HG02852 (cell line): ENCODE measurements at regions not wholly inside any gene's neighbourhood (a gene's known extent, or its start where the extent isn't known, plus 50 kb on each side); places are given as distances from the start of the nearest gene placed in this dataset.

Experiments used
- ATAC-seq: cut with Tn5 transposase; IDR thresholded peaks from one replicate; pipeline ENCODE4 v1.9.1; 2021; ENCODE audit warnings: mild to moderate bottlenecking, moderate library complexity; ENCODE audit not compliant: unreplicated experiment

DNA sequence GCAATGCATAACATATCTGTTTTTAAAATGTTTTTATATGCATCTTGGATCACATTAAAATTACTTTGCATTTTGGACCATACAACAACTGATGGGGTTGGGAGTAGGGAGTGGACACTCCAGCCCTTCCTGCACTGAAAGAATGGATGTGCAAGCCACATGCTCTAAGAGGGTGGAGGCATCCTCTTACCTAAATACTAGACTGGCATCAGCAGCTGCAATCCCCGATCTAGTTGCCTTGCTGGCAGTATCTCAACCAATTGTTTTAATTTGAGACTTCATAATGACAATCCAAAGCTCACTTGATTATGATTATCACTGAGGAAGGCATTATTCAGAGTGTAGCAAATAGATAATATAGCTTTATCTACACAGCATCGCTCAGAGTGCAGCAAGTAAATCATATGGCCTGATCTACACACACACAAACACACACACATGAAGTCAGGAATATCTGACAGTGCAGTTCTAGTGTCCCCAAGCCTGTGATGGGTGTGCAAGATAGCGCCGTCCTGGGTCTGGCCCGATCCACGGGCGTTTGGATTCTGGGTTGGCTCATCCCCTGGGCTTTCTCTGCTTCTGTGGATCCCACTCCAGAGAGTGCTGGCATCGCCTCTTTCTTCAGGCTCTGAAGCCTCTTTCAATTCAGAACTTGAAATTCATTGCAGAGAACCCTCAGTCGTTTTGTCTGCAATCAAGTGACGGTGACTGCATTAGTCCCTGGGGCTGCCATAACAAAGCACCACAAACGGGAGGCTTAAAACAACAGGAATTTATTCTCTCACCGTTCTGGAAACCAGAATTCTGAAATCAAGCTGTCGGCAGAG lies 181.3 kb downstream of the ETS2 start:
- ATAC-seq = no peak

DNA sequence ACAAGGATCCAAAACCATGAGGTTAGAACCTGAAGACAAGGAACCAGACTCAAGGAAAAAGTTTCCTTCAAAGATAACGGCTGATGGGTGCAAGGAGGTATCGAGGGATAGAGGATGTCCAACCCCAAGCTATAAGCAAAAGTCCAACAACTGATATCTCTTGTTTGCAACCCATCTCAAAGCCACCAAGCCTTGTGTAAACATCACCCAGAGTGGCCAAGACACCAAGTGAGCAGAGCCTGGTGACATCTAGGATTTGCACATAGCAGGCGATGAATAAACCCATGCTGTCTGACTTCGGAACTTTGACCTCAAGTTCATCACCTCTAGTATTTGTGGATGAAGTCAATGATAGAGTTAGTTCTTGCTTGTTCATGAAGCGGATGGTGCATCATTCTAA lies 180.7 kb downstream of the ETS2 start:
- no peak for ATAC-seq

DNA sequence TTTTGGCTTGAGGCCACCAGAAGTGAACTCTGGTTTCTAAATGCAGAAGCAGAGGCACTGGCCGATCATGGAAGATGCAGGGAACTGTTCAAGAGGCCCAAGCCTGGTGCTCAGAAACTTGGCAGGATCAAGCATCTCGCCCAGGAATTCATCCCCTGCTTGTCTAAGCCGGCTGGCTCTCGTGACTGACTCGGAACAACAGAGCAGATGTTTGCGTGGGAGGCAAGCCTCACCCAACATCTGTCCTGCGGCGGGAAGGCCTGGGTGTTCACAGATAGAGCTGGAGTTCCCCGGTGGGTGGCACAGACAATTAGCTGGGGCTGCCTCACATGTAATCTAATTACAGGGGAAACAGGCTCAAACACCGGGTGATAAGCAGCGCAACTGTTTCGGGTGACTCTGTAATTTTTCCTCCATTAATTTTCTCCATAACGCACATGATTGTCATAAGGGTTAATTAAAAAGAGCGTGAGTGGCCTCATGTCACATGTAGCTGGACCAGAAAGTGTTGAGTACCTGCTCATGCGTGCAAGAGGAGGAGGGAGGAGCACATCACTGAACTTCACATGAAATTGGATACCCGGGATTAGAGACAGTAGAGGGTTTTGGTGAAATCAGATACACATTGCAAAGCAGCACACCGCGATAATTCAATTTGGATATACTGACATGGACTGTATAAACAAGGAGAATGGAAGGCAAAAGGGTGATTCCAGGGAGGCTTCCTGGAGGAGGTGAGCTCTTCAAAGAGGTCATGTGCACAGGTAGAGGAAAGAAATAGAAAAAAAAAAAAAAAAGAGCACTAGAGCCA lies 180.0 kb downstream of the ETS2 start:
- ATAC-seq = peak; percentile 60

- no peak for ATAC-seq
Measured at GRCh38 chr21:38984982-38985567, 179.3 kb downstream of the ETS2 start.

GRCh38 chr21:38984568-38984967 lies 178.8 kb downstream of the ETS2 start:
- ATAC-seq = no peak

DNA sequence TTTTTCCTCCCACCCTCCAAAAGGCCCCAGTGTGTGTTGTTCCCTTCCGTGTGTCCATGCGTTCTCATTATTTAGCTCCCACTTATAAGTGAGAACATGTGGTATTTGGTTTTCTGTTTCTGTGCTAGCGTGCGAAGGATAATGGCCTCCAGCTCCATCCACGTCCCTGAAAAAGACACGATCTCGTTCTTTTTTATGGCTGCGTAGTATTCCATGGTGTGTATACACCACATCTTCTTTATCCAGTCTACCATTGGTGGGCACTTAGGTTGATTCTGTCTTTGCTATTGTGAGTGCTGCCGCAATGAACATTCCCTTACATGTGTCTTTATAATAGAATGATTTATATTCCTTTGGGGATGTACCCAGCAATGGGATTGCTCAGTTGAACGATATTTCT lies 177.8 kb downstream of the ETS2 start:
- no peak for ATAC-seq

DNA sequence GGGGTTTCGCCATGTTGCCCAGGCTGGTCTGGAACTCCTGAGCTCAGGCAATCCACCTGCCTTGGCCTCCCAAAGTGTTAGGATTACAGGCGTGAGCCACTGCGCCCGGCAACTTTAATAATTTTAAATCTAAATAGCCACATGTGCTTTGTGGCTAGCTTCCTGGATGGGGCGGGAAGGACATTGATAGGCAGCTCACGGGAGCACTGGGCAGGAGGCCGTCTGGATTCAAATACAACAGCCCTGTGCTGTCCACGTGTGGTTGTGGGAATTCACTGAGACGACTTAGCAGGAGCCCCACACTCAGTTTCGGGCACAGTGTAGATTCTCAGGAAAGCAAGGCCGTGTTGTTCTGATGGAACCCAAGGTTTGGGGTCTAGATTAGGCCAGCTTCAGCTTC lies 177.1 kb downstream of the ETS2 start:
- no peak for ATAC-seq

- no peak for ATAC-seq
Measured at GRCh38 chr21:38982096-38982495, 176.4 kb downstream of the ETS2 start.

DNA sequence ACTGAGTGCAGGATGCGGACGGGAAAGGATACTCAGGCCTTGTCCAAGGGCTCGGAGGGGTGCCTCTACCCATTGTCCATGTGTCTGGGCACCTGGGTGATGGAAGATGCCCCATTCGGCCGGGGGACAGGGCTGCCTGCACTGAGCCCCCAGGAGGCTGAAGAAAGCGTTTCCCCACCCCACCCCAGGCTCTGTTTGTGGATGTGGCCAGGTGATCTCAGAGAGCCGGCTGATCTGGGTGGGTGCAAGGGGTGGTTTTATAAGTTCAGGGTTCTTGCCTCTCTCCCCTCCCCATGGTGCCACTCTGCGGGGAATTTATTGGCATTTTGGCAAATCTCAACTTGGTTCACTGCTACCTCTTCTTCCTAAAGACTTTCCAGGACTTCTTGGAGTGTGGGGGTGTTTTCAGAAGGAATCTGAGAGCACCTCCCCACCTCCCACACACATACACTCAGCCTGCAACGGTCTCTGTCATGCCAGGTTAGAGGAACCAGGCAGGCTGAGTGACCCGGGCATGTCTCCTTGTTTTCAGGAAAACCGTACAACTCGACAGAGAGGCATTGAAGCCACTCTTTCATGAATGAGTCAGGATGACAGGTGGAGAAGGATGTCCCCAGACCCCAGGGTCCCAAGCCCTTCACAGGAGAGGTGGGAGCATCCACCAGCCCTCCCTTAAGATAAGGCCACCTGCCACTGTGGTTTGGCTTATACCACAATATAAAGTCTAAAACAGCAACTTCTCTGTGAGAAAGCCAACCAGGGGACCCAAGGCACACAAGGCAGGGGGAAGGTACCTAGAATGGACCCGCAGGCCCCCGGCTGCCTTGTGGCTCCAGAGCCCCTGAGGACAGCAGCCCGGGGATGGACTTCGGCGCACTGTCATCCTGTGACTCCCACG lies 174.9 kb downstream of the ETS2 start:
- no peak for ATAC-seq

DNA sequence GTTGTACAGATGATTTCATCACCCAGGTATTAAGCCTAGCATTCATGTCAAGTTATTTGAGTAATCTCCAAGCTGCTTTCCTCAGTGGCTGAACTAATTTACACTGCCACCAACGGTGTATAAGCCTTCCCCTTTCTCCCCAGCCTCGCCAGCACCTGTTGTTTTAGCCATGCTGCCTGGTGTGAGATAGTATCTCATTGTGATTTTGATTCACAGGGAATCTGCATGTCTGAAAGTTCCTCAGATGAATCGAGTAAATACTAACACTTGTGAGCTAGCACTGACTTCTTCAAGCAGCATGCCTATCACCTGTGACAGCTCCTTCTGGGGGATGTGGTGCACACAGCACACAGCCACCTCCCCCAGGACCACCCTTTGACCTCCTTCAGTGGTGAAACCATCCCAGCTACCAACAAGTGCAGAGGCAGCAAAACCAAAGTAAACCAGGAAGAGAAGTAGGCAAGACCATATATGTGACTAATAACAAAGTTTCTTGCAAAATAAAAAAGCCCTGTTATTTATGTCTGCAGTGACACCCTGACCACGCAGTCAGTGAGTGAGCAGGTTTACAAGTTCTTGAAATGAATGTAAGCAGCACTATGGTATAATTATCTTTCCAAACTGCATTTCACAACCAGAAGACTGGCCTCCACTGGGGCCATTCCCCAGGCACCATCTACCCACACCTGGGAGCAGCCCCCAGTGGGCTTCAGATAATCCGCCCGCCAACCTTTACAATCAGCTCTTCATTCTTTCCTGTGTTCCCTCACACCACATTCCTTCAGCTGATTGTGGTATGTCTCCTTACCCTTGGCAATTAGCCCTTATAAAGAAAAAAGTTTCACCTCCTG lies 173.8 kb downstream of the ETS2 start:
- ATAC-seq = peak; percentile 75

DNA sequence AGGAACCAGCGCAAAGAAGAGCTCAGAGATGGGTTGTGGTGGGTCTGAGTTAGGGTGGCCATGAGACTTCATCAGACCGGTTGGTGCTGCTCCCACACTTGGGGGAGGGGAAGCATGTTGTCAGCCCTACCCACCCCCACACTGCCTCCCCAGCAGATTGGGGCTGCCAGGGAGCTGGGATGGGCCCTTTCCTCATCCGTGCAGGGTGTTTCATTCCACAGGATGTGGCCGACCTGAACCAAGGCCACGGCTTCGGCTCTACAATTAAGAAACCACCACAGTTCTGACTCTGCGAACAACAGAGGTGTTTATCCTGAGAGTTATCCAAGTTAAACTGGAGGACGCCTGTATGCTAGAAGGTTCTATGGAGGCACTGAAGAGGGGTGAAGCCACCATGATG lies 171.2 kb downstream of the ETS2 start:
- ATAC-seq = no peak

GRCh38 chr21:38973552-38973951 lies 167.8 kb downstream of the ETS2 start:
- ATAC-seq = no peak

- no peak for ATAC-seq
Measured at GRCh38 chr21:38972078-38972477, 166.3 kb downstream of the ETS2 start.

- ATAC-seq = no peak
Measured at GRCh38 chr21:38970765-38971164, 165.0 kb downstream of the ETS2 start.

DNA sequence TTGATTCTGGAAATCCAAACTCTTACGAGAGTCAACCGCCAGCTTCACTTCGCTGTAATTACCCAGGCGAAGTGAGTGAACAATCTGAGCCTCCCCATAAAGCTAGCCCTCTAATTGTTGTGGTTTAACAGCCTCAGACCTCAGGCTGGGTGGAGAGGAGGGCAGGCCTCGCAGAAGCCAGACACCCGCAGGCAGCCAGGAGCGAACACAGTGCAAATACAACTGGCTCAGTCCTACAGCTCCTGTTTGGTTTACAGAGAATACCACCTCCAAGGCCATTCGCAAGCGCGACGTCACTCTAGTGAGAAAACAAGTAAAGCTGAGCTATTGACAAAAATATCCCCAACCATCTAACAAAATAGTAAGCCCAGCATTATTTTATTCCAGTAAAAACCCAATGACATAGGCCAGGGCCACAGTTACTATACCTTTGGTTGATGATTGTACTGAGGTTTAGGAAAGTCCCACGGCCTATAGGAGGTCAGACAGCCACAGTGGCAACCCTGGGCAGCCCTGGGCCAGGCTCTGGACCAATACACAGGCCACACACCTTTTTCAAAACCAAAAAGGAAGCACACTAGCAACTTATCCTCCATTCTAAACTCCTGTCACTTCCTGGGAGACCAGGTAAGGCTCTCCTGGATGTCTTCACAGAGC lies 163.3 kb downstream of the ETS2 start:
- ATAC-seq = no peak

- no peak for ATAC-seq
Measured at GRCh38 chr21:38965910-38966504, 160.3 kb downstream of the ETS2 start.

DNA sequence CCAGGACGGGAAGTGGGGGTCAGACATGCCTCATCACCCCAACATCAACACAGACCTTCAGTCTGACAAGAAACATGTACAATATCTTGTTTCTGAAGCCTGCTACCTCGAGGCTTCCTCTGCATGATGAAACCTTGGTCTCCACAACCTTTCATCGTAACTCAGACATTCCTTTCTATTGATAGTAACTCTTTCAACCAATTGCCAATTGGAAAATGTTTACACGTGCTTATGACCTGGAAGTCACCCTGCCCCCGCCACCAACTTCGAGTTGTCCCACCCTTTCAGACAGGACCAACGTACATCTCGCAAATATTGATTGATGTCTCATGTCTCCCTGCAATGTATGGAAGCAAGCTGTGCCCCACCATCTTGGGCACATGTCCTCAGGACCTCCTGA lies 159.5 kb downstream of the ETS2 start:
- ATAC-seq = no peak

- no peak for ATAC-seq
Measured at GRCh38 chr21:38963006-38963405, 157.3 kb downstream of the ETS2 start.

GRCh38 chr21:38960251-38960650 lies 154.5 kb downstream of the ETS2 start:
- no peak for ATAC-seq
